GM04504 (cell line): ENCODE measurements at regions not wholly inside any gene's neighbourhood (a gene's known extent, or its start where the extent isn't known, plus 50 kb on each side); places are given as distances from the start of the nearest gene placed in this dataset.
"Not testable (repeated sequence)": the region's sequence is repeated elsewhere in the genome, so short reads cannot be mapped to it uniquely, and the experiment has no call there.

ENCODE experiments used
- DNase-seq: peaks from one replicate; pipeline ENCODE4 v3.0.0-alpha.2; 2012; ENCODE audit warnings: low read depth

- no peak for DNase-seq
These were observed 702.8 kb upstream of the SLC39A10 start for GRCh38 chr2:194954218-194954617.

GRCh38 chr2:194946826-194947225 is 710.2 kb upstream of the SLC39A10 start:
- no peak for DNase-seq

- no peak for DNase-seq
These were observed 719.0 kb upstream of the SLC39A10 start for GRCh38 chr2:194938066-194938465.

- no peak for DNase-seq
These were observed 729.5 kb upstream of the SLC39A10 start for GRCh38 chr2:194927489-194927888.

GRCh38 chr2:194926873-194927272 is 730.2 kb upstream of the SLC39A10 start:
- DNase-seq: no peak

GRCh38 chr2:194925742-194926141 is 731.3 kb upstream of the SLC39A10 start:
- DNase-seq: no peak

GRCh38 chr2:194917519-194917918 is 739.5 kb upstream of the SLC39A10 start:
- DNase-seq: no peak

- DNase-seq: no peak
These were observed 741.5 kb upstream of the SLC39A10 start for GRCh38 chr2:194915485-194915884.

- no peak for DNase-seq
These were observed 749.5 kb upstream of the SLC39A10 start for GRCh38 chr2:194907569-194907968.

GRCh38 chr2:194896871-194897270 is 760.2 kb upstream of the SLC39A10 start:
- no peak for DNase-seq

GRCh38 chr2:194883711-194884110 is 773.3 kb upstream of the SLC39A10 start:
- DNase-seq: no peak

- no peak for DNase-seq
These were observed 786.0 kb upstream of the SLC39A10 start for GRCh38 chr2:194870974-194871535.

GRCh38 chr2:194867328-194867727 is 789.7 kb upstream of the SLC39A10 start:
- no peak for DNase-seq

- DNase-seq: no peak
These were observed 802.1 kb upstream of the SLC39A10 start for GRCh38 chr2:194854941-194855340.

GRCh38 chr2:194842871-194843270 is 814.2 kb upstream of the SLC39A10 start:
- DNase-seq: no peak

- not testable (repeated sequence) for DNase-seq
These were observed 822.7 kb upstream of the SLC39A10 start for GRCh38 chr2:194834371-194834770.

- DNase-seq: no peak
These were observed 830.8 kb upstream of the SLC39A10 start for GRCh38 chr2:194826241-194826640.

- no peak for DNase-seq
These were observed 832.6 kb upstream of the SLC39A10 start for GRCh38 chr2:194824450-194824849.

GRCh38 chr2:194822657-194823056 is 834.4 kb upstream of the SLC39A10 start:
- DNase-seq: no peak

GRCh38 chr2:194822097-194822496 is 834.9 kb upstream of the SLC39A10 start:
- no peak for DNase-seq

GRCh38 chr2:194819367-194819766 is 837.7 kb upstream of the SLC39A10 start:
- DNase-seq: no peak

GRCh38 chr2:194815475-194815874 is 841.6 kb upstream of the SLC39A10 start:
- no peak for DNase-seq

- no peak for DNase-seq
These were observed 854.4 kb upstream of the SLC39A10 start for GRCh38 chr2:194802589-194802988.

GRCh38 chr2:194787071-194787470 is 870.0 kb upstream of the SLC39A10 start:
- DNase-seq: not testable (repeated sequence)

GRCh38 chr2:194771394-194771793 is 885.6 kb upstream of the SLC39A10 start:
- DNase-seq: not testable (repeated sequence)
